ENCODE measurements at regions not wholly inside any gene's neighbourhood (a gene's known extent, or its start where the extent isn't known, plus 50 kb on each side); places are given as distances from the start of the nearest gene placed in this dataset.

GRCh38 chr20:40284611-40285010 is 404.4 kb downstream of the MAFB start:
- TF ChIP-seq POLR2A (IDR thresholded peaks at IDR 0.05) (no peak), EP300 (IDR thresholded peaks at IDR 0.05) (no peak), CTCF (IDR thresholded peaks at IDR 0.05) (no peak)
- no peaks in the 10 kb centered on the region for H3K27me3 ChIP-seq

GRCh38 chr20:40283689-40284088 is 405.3 kb downstream of the MAFB start:
- no peak overlapping the region for H3K27ac ChIP-seq
- H3K9me3 ChIP-seq, result no peaks in the 10 kb centered on the region
- DNase-seq (ENCODE audit: low spot score in 2 of 2), result no peak
- no peaks in the 10 kb centered on the region for H3K36me3 ChIP-seq
- peaks cover 0 to 14% (median 4%) of the 10 kb centered on the region in 4 donors for H3K4me1 ChIP-seq
- H3K4me3 ChIP-seq, result no peak overlapping the region
- WGBS, 2 donors, result 92 to 100% methylated on average over 1 of the region's 1 CpG
- H3K27me3 ChIP-seq, result no peaks in the 10 kb centered on the region
- TF ChIP-seq POLR2A (IDR thresholded peaks at IDR 0.05) (no peak), CTCF (IDR thresholded peaks at IDR 0.05) (no peak), EP300 (IDR thresholded peaks at IDR 0.05) (no peak)

More at GRCh38 chr20:40284611-40285010, 404.4 kb downstream of the MAFB start:
- Histone ChIP-seq H3K9me3 (no peaks in the 10 kb centered on the region), H3K4me3 (no peak overlapping the region), H3K4me1 (peaks cover 0 to 6% (median 3%) of the 10 kb centered on the region in 4 donors), H3K27ac (no peak overlapping the region), H3K36me3 (no peaks in the 10 kb centered on the region)
- DNase-seq (ENCODE audit: low spot score in 2 of 2), result no peak
- WGBS, 2 donors, result 92 to 93% methylated on average over 2 of the region's 2 CpGs

DNA sequence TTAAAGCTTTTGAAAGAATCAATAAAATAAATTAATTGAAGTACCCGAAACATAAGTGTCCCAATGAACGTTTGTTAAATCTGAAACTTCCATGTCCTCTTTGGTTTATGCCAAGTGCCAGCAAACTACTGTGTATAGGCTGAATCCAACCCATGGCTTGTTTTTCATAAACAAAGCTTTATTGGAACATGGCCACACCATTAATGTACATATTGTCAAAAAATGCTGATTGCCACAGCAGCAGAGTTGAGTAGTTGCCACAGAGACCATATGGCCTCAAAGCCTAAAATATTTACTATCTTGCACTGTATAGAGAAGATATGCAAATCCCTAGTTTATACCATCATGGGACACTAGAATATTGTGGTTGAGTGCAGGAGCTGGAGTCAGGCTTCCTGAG is 406.1 kb downstream of the MAFB start:
- no peaks in the 10 kb centered on the region for H3K27me3 ChIP-seq
- no peaks in the 10 kb centered on the region for H3K36me3 ChIP-seq
- no peak overlapping the region for H3K4me3 ChIP-seq
- no peak for DNase-seq (ENCODE audit: low spot score in 2 of 2)
- H3K4me1 ChIP-seq, result peaks cover 0 to 21% (median 4%) of the 10 kb centered on the region in 4 donors
- WGBS, 2 donors, result 82 to 92% methylated on average over 2 of the region's 2 CpGs
- no peaks in the 10 kb centered on the region for H3K9me3 ChIP-seq
- no peak overlapping the region for H3K27ac ChIP-seq
- TF ChIP-seq POLR2A (IDR thresholded peaks at IDR 0.05) (no peak), CTCF (IDR thresholded peaks at IDR 0.05) (no peak), EP300 (IDR thresholded peaks at IDR 0.05) (no peak)

DNA sequence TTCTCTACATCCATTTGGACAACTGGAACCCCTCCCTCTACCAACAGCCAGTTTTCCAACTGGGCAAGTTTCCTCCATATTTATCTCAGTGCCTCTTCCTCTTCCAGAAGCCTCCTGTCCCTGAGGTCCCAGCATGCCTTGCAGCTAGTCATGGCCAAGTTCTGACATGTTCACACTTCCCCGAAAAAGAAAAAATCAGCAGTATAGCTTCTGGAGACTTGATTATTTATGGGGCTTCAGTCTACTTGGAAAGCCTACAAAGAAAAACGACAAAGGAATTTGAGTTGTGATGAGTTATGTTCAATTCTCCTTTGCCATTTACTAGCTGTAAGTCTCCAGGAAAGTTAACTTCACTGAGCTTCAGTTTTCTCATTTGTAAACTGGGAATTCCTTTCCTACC is 406.5 kb downstream of the MAFB start:
- no peak for TF ChIP-seq CTCF (IDR thresholded peaks at IDR 0.05)
- TF ChIP-seq EP300 (IDR thresholded peaks at IDR 0.05), result no peak
- no peak for TF ChIP-seq POLR2A (IDR thresholded peaks at IDR 0.05)
- DNase-seq (ENCODE audit: low spot score in 2 of 2), result no peak
- peaks cover 0 to 25% (median 4%) of the 10 kb centered on the region in 4 donors for H3K4me1 ChIP-seq
- H3K36me3 ChIP-seq, result no peaks in the 10 kb centered on the region
- no peaks in the 10 kb centered on the region for H3K9me3 ChIP-seq
- no peak overlapping the region for H3K4me3 ChIP-seq
- WGBS, 2 donors, result 60 to 68% methylated on average over 2 of the region's 2 CpGs
- H3K27ac ChIP-seq, result no peak overlapping the region
- H3K27me3 ChIP-seq, result no peaks in the 10 kb centered on the region

- Histone ChIP-seq H3K4me3 (no peak overlapping the region), H3K9me3 (no peaks in the 10 kb centered on the region), H3K27me3 (no peaks in the 10 kb centered on the region), H3K4me1 (peaks cover 0 to 40% (median 4%) of the 10 kb centered on the region in 4 donors), H3K36me3 (no peaks in the 10 kb centered on the region), H3K27ac (no peak overlapping the region)
- no peak for DNase-seq (ENCODE audit: low spot score in 2 of 2)
- TF ChIP-seq POLR2A (IDR thresholded peaks at IDR 0.05), result no peak
- TF ChIP-seq CTCF (IDR thresholded peaks at IDR 0.05), result no peak
- TF ChIP-seq EP300 (IDR thresholded peaks at IDR 0.05), result no peak
- WGBS, 2 donors, result 94 to 98% methylated on average over 4 of the region's 4 CpGs
Measured at GRCh38 chr20:40280616-40281015, 408.4 kb downstream of the MAFB start.

Measured in tibial nerve (tissue), 4 donors.